ENCODE measurements at regions not wholly inside any gene's neighbourhood (a gene's known extent, or its start where the extent isn't known, plus 50 kb on each side); places are given as distances from the start of the nearest gene placed in this dataset.
"Not testable (repeated sequence)": the region's sequence is repeated elsewhere in the genome, so short reads cannot be mapped to it uniquely, and the experiment has no call there.

- DNase-seq (ENCODE audit: low read depth), result no peak
These were observed 152.6 kb upstream of the TPM1 start for GRCh38 chr15:62889734-62890505.

GRCh38 chr15:62894322-62895085, 148.0 kb upstream of the TPM1 start:
- DNase-seq (ENCODE audit: low read depth), result no peak

GRCh38 chr15:62895139-62895866, 147.2 kb upstream of the TPM1 start:
- no peak for DNase-seq (ENCODE audit: low read depth)

DNA sequence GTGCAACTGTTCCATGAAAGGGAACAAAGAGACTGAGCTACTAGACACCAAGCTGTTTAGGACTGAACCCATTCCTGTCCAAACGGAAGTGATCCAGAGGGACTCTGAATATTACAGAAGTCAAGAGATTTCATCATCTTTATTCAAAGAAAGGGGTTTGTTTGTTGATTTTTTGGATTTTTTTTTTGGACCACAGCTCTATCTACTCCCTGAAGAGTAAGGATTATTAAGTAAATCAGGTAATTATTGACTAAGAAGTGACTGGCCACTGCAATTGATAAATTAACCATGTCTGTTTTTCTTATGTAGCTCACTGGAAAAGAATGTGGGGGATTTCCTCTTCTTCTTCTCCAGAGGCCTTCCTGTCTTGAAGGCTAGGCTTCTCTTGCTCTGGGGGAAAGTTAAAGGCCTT, 146.6 kb upstream of the TPM1 start:
- DNase-seq (ENCODE audit: low read depth), result no peak

DNA sequence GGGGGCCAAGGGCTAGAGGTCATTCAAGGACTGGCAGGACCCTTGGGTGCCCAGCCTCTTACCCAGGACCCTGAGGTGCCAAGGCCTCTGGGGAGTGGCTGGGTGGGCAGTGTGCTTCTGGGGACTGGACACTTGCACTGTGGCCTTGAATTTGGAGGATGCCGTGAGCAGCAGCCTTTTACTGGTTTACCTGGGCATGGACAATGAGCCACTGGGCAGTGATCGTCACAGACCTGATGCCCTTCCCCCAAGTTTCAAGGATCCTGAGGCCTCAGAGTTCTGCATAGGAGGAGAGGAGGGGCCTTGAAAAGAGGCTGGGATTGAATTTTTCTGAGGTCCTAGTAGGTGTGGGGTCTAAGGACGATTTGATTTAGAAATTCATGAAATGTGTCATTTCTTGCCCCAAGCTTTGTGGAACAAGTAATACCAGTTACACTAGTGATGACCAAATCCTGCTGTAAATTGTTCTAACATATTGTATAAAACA, 146.1 kb upstream of the TPM1 start:
- no peak for DNase-seq (ENCODE audit: low read depth)

DNA sequence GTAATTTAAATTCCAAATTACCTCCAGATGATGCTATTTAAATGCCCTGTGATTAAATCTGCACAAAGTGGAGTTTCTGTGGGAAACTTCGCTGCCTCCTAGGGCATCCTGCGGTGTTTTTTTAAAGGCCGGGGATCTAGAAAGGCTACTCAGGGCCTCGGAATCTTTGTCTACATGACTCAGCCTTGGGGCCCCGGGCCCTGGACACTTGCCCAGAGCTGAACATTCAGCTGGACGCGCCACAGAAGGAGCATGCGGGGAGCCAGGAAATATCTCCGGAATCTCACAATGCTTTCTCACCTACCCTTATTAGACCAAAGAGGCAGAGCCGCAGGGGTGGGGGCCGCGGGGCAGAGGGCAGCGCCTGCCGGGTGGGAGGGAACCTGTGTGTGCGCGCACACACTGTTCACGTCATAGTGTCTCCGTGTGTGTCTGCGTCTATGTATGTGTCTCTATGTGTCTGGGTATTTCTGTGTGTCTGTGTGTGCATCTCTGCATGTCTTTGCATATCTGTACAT, 145.5 kb upstream of the TPM1 start:
- DNase-seq (ENCODE audit: low read depth), result no peak

DNA sequence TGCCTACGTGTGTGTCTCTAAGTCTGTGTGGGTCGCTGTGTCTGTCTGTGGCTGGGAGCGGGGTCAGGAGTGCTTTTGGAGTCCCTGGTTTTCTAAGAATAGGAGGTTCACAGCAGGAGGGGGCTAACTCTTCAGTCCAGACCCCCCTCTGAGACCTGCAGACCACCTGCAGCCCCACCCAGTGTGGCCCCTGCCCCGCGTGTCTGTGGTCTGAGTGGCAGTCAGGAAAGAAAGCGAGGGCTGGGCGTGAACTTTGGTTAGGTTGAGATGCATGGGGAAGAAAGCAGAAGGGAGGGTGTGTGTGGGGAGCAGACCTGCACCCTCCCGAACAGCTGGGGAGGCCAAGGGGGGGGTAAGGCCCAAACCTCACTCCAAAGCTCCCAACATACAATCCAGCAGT, 144.9 kb upstream of the TPM1 start:
- no peak for DNase-seq (ENCODE audit: low read depth)

- no peak for DNase-seq (ENCODE audit: low read depth)
These were observed 143.5 kb upstream of the TPM1 start for GRCh38 chr15:62899090-62899493.

GRCh38 chr15:62900071-62900802, 142.3 kb upstream of the TPM1 start:
- DNase-seq (ENCODE audit: low read depth), result no peak

GRCh38 chr15:62901087-62901486, 141.5 kb upstream of the TPM1 start:
- DNase-seq (ENCODE audit: low read depth), result no peak

- no peak for DNase-seq (ENCODE audit: low read depth)
These were observed 140.5 kb upstream of the TPM1 start for GRCh38 chr15:62901909-62902546.

DNA sequence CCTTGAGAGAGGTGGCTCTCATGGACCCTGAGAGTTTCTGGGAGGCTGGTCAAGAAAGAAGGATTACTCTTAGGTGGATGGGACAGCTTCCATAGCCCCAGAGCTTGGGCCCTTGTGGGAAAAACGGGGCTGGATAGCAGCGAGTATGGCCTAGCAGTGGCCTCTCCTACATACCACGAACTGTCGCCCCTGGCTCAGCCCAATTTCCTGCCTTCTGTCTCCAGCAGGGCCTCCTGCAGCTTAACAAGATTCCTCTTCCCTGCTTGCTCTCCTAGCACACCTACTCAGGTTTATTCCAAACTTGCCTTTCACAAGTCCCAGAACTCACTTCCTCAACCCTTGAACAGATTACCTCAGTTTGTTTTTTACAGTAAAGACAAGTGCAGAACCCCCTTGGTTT, 139.7 kb upstream of the TPM1 start:
- no peak for DNase-seq (ENCODE audit: low read depth)

GRCh38 chr15:62903437-62903836, 139.1 kb upstream of the TPM1 start:
- DNase-seq (ENCODE audit: low read depth), result no peak

DNA sequence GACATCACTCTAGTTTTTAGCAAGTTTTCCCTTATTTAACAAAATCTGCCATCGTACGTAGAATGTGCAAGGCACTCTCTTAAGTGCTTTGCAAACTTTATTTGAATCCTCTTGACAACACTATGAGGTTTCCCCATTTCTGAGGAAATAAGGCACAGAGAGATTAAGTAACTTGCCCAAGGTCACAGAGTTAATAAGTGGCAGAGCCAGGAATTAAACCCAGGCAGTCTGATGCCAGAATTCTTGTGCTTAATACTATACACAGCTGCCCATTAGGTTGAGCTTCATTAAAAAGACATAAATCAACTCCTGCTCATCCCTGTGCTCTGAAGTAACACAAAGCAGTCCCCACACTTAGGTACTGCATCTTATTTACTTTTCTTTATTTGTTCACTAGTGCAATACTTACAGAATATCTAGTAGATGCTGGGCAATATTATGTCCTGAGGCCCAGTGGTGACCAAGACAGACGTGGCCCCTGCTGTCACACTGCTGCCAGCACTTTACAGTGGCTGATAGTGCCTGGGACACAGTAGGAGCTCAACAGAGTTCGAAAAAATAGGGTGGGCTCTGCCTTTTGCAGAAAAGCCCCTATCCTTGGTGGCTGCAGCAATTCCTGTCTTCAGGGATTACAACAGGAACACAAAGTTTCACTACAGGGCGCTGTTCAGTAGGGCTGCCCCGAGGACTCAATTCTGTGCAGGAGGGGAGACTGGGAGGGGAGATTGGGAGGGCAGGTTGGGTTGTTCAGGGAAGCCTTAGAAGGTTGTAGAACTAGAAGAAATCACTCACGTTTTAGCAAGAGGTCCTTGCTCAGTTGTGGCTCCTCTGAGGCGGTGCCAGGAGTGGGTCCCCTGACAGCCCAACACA, 138.3 kb upstream of the TPM1 start:
- no peak for DNase-seq (ENCODE audit: low read depth)

DNA sequence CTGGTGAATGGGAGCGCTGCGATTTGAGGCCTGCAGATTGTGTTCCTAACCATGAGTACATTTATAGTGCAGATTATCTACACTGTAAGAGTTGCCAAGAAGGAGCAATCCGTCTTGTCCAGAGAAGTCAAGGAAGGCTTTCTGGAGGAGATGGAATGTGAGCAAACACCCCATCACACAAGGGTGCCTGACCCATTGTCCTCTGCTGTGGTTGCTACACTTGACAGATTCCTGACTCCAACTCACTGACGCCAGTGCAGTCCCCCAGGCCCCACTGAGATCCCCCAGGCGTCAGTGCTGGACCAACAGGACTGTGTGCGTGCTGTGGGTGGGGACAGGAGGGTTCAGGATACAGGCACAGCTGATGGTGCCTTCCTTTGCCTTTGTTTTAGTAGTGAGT, 135.9 kb upstream of the TPM1 start:
- no peak for DNase-seq (ENCODE audit: low read depth)

DNA sequence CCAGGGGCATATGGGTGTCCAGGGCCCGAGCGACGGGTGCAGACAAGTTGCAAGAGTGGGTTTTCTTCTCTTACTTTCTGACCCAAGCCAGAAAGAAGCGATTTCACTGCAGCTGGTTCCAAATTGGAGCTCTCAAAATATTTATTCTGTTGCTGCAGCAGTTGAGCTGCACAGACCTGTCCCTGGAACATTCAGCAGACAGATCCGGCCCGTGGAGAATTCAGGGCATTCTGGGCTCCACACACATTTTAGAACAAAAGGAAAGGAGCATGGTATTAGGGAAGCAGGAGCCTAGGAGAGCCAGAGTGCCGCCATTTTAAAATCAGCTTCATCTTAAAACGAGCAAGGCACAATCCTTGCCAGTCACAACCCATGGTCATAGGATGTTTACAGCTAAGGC, 135.3 kb upstream of the TPM1 start:
- DNase-seq (ENCODE audit: low read depth), result no peak

GRCh38 chr15:62908341-62908740, 134.2 kb upstream of the TPM1 start:
- DNase-seq (ENCODE audit: low read depth), result not testable (repeated sequence)

GRCh38 chr15:62909257-62909656, 133.3 kb upstream of the TPM1 start:
- DNase-seq (ENCODE audit: low read depth), result no peak

DNA sequence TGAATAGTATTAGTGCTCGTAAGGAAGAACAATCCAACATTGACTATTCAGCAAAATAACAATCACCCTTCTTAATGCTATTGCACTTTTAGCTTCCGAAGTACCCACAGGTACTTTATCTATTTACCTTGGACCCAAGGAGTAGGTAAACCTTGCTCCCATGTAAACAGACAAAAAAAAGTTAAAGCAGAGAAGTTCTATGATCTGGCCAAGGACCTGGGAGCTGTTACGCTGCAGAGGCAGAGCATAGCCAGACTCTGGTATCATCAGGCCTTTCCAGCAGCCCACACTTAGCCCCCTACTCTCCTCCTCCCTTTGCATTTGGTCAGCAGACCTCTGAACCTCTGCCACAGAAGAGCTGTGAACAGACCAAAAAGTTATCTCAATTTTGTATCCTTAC, 130.3 kb upstream of the TPM1 start:
- no peak for DNase-seq (ENCODE audit: low read depth)

GRCh38 chr15:62912808-62913207, 129.7 kb upstream of the TPM1 start:
- no peak for DNase-seq (ENCODE audit: low read depth)
